CD4-positive, alpha-beta T cell treated with Interleukin-17A for 1 hour (primary cell): ENCODE measurements at regions not wholly inside any gene's neighbourhood (a gene's known extent, or its start where the extent isn't known, plus 50 kb on each side); places are given as distances from the start of the nearest gene placed in this dataset.
"Not testable (repeated sequence)": the region's sequence is repeated elsewhere in the genome, so short reads cannot be mapped to it uniquely, and the experiment has no call there.

Source experiments
- DNase-seq: peaks from one replicate; pipeline ENCODE4 v3.0.0-alpha.2; 2020

DNA sequence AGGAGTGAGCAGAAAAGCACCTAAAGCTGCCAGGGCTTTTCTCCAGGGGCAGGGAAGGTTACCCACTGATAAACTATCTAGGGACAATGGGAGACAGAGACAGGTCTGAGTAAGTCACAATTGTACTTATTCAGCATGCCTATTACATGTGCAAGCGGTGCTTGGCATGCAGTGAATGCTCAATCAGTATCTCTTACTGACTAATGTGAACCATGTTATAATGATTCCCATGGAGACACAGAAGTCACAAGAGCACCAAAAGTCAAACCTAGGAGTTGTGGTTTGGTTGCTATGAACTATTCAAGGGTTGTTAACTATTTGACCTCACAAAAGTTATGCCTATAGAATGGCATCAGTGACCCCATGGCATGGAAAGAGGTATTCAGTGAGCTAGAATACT, 50.0 kb upstream of the RASGRP1 start:
- DNase-seq = no peak

DNA sequence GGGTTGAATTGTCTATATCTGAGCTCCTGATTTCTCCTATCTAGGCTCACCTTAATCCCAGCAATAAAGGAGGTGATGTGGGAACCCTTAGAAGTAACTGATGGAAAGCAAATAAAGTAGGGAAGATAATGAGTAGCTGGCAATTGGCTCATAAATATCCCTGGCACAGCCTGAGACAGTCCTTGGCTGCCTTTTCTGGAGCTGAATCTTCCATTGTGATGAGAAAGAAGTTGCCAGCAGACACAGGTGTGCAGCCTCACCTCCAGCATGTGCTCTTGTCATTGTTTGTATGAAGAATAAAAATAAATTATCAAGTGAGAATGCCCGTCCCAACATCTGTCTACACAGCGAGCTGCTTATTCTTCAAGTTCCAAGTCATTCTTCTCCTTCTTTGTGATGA, 53.2 kb upstream of the RASGRP1 start:
- DNase-seq = no peak

DNA sequence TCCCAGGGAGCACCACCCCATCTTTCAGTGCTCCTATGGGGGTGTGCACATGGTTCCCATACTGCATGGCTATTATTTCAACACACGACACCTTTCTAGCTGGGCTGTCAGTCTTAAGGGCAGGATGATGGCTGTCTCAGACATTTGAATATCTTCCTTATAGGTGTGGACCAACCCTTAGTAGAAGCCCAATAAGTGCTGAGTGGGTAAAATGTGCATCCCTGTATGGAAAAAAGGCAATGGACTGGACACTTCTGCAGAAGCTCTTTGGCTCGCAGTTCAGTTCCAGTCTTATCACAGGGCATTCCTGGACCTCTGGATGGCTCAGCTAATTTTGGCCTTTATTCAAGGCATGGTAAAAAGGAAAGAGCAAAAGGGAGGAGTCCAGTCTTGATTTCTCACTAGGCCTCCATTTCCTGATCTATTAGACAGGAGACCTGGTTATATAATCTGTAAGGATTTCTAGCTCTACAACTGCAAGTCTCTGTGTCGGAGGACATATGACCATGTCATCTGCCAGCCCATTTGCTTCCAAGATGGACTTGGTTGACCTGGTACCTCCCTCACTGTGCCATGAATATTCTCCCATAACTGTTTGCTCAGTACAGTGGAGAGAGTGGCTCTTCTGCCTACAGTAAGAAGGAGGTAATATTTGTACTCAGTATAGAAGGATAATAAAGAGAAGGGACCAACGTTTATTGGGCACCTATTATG, 53.8 kb upstream of the RASGRP1 start:
- DNase-seq = no peak

DNA sequence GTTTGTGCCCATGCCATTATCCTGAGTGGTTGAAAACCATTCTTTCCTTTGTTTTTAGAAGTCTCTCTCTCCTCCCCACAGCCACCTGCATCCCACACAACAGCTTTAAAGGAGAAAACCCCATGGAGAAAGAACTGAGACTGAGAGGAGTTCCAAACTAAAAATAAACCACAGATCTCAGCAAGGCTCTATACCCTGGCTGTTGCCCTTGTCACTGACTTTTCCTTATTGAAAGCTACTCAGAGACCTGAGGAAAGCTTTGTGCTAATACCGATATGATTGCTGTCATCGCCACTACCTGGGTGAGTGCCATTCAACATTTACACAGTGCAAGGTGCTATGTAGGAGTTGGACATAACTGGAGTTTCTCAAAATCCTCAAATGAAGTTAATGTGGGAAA, 55.5 kb upstream of the RASGRP1 start:
- no peak for DNase-seq

DNA sequence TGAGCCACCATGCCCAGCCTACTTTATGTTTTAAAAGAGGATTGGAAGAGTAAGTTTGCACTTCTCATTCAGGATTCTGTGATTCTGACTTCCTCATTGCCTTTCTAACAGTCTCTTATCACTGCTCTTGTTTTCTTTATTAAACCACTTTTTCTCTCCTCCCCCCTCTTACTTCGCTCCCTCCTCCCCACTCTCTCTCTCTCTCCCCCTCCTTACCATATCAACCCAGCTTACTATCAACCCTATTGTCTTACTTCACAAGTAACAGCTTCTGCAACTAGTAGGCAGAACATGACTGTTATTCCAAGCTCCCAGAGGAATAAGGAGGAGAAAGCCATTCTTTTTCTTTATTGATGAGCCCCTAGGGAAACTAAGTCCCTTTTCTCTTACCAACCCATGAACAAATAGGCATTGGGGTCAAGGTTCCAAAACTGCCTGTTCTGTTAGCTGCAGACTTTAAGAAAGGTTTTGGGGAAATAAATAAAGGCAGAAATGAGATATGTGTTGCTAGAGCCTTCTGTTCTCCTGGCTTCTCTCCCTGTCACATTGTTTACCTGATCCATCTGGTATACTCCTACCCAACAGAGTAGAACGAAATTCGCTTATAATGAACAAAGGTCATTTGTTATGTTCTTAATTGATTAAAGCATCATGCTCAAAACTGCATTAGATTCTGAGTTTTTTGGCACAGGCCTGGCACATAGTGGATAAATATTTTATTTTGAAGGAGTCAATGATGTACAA, 56.4 kb upstream of the RASGRP1 start:
- DNase-seq = no peak

DNA sequence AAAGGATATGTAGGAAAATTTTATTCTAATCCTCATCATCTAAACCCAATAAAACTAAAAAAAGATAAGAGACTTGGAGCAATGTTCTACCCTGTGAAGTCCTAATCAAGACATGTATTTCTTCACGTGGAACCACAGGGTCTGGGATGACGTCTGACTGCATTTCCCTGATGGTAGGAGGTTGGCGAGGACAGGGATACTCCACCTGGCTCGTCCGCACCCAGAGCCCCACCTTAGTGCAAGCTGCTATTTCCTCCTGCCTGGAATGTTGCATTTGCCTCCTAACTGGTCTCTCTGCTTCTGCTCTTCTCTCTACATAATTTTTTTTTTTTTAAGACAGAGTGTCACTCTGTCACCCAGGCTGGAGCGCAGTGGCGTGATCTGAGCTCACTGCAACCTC, 57.7 kb upstream of the RASGRP1 start:
- no peak for DNase-seq

DNA sequence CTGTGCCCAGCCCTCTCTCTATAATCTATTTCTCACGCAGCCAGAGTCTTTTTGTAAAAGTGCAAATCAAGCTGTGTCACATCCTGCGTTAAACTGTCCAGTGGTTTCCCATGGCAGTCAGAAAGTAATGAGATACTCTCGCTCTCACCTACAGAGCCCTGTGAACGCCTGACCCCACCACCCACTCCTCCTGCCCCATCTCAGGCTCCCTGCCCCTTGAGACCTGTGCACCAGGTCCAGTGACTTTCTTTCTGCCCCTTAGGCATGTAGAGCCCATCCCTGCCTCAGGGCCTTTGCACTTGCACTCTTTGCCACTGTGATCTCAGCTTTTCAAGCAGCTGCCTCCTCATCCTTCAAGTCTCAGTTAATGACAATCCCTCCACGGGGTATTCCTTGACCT, 58.3 kb upstream of the RASGRP1 start:
- DNase-seq = no peak

DNA sequence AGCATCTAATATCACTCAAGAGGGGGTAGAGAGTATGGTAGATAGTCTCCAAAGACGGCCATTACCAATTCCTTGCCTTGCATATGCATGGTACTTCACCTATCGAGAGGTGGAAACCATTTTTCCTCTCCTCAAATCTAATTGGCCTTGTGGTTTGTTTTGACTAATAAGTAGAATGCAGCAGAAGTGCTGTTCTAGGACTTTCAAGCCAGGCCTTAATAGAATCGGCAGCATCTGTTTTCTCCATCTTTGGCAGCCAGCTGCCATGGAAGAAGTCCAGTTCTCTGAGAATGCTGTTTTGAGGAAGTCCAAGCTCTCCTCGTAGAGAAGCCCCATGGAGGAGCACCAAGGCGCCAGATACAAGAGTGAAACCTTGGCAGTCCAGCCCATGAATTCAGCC, 59.1 kb upstream of the RASGRP1 start:
- no peak for DNase-seq

DNA sequence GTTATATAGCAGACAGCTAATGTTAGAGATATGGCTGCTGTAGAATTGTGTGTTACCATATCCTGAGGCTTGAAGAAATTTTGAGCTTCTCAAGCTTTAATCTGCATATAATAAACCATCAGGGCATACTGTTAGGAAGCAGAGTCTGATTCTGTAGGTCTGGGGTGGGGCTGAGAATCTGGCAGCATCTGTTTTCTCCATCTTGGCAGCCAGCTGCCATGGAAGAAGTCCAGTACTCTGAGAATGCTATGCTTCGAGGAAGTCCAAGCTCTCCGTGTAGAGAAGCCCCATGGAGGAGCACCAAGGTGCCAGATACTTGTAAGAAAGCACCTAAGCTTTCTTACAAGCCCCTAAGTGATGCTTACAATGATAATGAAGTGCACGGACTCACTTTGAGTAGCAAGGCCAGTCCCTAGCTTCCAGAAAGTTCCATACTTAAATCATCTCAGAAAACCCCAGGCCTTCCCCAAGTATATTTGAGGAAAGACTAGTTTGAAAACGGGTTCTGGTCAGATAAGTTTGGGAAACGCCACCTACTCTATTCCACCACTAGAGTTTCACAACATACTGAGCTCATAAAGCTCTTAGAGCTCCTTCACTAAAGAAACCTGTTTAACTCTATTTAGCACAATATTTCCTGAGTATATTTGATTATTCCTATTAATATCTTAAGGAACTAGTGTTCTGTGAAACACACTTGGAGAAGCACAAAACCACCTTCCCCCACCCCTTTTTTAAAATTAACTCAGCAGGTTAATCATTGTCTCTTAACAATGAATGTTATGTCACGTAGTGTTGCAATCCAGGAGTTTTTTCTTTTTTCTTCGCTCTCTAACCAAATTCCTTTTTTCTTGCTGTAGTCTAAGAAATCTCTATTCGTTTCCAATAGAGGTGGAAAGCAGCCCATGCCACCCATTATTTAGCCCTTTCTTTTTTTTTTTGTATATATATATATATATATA, 59.9 kb upstream of the RASGRP1 start:
- DNase-seq = no peak

DNA sequence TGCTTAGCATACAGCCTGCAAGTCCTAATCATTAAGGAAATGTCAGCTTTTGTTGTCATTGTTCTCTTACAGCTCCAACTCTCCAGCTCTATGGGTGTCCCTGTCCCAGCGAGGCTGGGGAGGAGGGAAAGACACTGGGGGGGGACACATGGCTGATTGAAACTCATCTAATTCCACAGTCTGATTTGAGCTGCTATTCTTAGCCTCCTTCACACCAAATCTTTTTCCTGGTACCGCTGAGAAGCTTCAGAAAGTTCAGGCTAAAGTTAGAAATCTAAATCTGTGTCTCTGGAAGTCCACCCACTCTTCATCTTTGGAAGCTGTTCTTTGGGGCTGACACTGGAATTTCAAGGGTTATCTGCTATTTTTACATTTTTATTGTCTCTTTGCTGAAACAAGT, 61.3 kb upstream of the RASGRP1 start:
- DNase-seq = no peak

DNA sequence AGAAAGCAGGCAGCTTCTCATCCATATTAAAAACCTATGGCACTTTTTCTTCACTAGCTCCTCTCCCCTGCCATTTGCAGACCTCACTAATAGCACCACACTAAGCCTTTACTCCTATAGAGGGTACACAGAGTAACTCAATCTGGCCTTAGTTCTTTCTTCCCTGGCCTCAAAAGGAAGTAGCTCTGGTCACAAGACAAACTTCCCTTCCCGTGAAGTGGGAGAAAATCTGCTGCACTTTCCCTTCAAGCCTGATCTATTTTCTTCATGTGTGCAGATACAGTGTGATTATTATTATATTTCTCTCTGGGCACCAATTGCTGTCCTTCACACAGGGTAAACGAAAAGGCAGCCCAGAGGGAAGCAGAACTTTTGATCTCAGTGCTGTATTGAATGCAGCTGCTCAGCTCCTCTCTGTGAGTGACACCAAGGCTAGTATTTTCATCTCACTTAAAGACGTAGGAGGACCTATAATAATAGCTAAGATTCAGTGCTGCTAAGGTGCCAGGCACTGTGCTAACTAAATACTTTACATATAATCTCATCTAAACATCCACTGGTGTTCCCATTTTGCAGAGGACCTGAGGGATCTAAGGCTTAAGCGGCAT, 61.9 kb upstream of the RASGRP1 start:
- DNase-seq = no peak

DNA sequence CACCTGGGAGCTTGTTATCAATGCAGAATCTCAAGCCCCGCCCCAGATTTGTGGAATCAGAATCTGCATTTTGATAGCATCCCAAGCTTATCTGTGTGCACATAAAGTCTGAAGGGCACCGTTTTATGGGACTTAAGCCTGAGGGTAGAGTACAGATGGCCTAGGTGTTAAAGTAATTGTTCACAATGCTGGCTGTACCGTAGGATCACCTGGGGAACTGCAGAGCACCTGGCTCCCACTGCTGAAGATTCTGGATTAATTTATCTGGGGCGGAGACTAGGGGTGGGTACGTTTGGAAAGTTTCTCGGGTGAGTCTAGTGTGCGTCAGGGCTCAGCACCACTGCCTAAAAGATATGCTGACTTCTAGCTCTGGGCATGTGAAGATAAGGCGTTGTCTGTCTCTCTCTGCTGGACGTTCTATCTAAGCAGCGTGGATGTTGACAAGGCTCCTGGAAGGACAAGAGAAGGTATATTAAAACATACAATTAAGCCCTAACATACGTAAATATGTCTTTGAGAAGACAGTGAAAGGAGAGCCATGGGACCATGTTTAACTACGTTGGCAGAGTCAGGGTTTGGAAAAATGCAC, 63.2 kb upstream of the RASGRP1 start:
- DNase-seq = no peak

DNA sequence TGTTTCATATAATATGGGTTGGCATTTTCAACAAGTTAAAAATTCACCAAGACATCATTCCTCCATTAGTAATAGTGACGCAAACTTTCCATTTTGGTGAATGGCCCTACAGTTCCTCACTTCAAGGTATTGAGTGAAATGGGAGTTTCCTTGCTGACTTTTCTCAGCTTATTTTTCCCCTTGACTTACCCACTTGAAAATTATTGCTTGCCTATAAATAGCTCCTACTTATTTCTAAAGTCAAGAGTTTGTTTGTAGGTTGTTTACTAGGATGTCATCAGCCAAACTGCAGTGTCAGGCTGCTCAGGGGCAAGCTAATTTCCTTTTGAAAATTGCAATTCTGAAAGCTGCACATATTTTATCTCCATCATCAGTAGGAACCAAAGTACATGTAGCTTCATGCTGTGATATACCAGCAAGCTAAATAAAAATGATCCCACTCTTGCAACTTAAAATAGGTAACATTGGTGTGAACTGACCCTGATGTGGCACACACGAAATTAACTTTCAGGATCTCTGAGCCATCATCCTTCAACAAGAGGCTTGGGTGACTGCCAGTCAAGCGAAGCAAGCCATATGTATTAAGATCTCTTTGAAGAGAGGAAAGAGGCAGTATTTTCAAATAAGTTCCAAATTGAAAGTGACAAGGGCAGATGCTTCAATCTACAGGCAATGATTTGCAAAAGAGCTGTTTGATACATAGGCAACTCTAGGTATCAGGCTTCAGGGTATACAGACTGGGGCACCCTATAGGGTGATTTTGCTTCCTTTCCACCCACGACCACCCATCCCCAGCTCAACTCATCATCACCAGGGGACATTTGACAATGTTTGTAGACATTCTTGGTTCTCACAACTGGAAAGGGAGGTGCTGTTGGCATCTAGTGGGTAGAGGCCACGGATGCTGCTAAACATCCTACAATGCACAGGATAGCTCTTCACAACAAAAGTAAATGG, 66.8 kb upstream of the RASGRP1 start:
- no peak for DNase-seq

DNA sequence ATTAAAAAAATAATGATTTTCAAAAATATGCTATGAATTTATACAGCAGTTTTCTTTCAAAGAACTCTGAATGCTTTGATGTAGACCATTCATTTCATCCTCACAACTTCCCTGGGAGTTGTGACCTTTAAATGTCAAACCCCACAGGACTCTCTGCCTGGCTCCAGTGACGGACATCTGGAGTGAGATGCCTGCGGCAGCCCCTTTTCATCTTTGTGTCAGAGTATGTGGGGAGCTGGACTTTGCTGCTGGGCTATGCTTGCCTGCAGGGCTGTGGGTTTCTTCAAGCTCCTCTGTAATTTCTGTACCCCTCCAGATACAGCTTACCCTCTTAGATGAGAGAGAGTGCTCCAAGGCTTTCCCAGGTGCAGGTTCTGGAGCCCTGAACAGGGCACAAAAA, 70.6 kb upstream of the RASGRP1 start:
- DNase-seq = no peak

DNA sequence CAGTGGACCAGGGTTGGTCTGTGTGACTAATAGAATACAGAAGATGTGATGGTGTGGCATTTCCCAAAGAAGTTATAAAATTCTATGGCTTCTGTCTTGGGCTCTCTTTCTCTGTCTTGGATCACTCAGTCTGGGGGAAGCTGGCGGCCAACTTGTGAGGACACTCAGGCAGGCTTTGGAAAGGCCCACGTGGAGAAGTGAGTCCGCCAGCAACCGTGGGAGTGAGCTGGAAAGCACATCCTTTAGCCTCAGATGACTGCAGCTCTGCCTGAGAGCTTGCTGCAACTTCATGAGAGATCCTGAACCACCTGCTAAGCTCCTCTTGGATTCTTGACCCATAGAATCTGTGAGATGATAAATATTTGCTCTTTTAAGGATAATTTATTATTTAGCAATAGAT, 72.0 kb upstream of the RASGRP1 start:
- DNase-seq = no peak

DNA sequence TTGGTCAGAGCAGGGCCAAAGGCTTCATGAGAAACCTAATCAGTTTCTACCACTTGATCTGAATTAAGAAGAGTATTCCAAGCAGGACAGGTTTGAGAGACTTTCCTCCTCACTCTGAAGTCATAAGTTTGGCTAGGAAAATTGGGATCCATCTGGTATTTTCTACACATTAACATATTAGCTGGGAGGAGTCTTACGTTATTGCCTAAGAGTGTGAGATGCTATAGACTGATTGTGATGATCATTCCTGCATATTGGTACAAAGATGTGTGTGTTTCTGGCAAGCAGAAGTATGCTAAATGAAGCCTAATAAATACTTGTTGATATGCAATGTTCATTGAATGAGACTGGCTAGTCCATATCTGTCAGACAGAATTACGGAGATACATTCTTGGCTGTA, 73.5 kb upstream of the RASGRP1 start:
- DNase-seq = no peak

DNA sequence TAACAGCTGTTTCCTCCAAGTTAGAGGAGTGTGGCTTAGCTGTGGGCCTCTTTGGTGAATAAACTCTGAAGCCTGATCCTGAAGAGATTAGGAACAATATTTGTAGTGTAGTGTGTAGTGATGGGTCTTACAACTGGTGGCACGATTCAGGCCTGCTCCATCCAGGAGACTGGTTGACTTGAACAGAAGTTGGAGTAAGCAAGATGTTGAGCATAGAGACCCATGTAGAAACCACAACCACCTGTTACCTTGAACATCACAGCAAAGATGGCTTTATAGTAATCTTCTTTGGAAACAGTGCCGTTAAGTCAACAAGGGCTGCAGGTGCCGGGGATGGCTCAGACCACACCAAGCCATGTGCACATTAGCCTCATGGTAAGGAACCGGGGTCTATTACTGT, 74.2 kb upstream of the RASGRP1 start:
- DNase-seq = no peak

DNA sequence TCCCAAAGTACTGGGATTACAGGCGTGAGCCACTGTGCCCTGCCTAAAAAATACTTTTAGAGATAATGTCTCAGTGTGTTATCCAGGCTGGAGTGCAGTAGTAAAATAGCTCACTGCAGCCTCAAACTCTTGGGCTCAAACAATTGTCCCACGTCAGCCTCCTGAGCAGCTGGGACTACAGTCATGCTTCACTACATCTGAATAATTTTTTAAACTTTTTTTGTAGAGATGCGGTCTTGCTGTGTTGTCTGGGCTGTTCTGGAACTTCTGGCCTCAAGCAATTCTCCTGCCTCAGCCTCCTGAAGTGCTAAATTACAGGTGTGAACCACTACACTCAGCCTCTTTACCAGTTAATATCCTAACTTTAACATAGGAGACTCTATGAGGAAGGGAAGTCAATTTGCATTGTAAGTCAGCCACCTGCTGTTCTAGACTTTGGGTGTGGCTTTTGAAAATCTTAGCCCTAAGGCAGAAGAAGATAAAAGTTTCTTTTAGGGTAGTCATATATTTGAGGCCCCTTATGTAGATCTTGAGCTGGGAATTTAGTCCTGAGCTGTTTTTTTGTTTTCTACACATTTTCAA, 78.2 kb upstream of the RASGRP1 start:
- DNase-seq = no peak

DNA sequence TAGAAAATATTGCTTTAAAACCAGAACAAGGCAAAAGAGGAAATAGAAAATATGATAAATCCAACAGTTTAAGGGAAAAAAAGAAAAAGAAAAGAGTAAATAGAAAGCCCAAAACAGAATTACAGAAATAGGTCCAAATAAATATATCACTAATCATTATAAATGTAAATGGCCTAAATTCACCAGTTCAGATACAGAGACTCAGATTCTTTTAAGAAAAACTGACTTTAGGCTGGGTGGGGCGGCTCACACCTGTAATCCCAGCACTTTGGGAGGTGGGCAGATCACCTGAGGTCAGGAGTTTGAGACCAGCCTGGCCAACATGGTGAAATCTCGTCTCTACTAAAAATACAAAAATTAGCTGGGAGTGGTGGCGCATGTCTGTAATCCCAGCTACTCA, 79.7 kb upstream of the RASGRP1 start:
- DNase-seq = not testable (repeated sequence)

DNA sequence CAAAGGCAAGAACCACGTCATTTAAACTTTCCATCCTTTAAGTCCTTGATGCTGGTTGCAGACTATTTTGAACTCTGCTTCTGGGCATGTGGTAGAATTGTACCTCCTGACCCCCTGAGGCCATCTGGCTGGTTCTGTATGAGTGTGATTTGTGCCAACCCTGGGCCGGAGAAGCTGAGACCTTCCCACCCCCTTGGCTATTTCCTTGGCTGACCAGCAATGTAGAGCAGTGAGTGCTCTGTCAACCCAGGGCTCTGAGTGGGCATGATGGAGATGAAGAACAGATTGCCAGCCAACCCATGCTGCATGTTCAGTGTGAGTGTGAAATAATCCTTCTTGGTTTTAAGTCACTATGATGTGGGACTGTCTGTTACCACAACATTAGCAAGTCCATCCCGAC, 82.1 kb upstream of the RASGRP1 start:
- DNase-seq = no peak

DNA sequence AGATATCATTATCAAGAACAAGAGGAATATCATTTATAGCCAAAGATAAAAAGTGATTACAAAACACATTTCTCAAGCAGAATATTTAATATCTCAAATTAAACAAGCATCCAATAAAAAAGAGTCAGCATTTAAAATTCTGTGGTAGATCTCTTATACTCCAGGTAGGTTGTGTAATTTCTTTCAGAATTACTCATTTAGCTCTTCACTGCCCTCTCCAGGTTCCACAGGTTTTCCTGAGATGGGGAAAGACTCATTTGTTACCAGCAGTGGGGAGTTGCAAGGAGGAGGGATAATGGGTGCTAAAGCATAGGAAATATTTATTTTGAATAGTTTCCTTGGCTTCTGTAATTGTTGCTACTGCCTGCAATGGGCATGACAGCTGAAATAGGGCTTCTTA, 83.1 kb upstream of the RASGRP1 start:
- no peak for DNase-seq
